ENCODE measurements at regions not wholly inside any gene's neighbourhood (a gene's known extent, or its start where the extent isn't known, plus 50 kb on each side); places are given as distances from the start of the nearest gene placed in this dataset.

DNA sequence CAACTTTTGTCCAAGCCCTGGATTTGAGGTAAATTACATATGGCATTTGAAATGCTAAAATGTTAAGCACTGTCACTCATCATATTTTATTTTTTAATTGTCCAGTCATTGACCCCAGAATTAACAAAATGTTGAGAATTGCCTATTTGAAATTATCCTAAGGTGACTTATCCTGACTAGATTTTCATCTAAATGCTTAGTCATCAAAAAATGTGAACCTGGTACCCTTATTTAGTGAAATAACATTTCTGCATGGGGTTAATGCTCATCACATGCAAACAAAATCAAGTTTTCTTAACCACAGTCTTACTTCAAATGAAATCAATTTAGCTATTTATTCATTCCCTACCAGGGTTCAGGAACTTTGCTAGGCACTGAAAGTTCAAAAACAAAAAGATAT lies 232.0 kb upstream of the DCN start:
- no peak for TF ChIP-seq CTCF (IDR thresholded peaks at IDR 0.05; ENCODE audit: low read depth, low read length)
- no peak for DNase-seq (ENCODE audit: extremely low read depth, low read depth)

DNA sequence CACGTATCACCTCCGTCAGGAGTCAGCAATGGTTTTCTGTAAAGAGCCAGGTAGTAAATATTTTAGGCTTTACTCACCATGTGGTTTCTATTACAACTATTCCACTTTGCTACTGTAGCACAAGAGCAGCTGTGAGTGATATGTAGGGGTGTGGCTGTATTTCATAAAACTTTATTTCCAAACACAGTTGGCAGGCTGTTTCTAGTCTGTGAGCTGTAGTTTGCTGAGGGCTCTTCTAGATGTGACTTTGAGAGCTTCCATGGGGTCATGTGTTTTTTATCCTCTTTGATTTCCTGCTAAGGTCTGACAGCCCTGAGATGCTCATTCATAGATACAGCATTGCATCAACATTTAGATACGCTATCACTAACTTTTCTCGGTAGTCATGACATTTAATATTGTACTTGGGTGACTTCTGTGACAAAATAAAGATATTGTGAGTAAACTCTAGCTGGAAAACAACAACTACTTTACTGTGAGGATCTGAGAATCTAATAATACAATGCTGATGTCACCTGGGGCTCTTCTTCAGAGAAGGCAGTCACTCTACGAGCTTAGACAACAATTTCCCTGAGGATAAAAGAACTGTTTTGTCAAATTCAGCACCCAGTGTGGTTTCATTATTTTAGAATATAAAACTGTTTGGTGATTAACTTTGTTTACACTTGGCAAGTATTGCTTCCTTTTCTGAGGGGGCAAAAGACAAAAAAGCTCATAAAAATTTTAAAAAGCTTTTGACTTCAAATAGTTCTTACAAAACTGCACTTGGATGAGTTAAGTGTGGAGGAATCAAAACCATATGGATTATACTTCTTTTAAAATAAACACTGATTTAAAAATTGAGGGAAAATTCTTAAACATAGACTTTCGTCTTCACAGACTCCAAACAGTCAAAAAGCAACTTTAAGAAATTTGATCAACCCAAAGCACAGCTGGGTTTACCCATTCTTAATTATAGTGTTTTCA lies 231.2 kb upstream of the DCN start:
- no peak for TF ChIP-seq CTCF (IDR thresholded peaks at IDR 0.05; ENCODE audit: low read depth, low read length)
- DNase-seq (ENCODE audit: extremely low read depth, low read depth), result no peak

DNA sequence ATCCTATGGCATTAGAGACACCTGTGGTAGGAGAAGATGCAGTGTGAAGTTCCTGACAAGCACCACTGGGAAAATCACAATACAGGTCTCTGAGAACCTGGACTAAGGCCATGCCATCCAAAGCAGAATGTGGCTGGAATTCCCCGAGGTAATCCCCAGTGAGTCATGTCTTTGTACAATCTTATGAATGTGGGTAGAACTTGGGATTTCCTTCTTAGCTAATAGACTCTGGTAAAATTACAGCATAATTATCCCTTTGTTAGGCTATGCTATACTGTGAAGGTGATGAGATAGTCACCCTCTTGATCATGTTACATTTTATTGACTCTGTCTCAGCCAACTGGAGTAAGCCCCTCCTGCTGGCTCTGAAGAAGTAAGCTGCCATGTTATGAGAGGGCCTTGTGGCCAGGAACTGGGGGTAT lies 224.3 kb upstream of the DCN start:
- no peak for DNase-seq (ENCODE audit: extremely low read depth, low read depth)
- TF ChIP-seq CTCF (IDR thresholded peaks at IDR 0.05; ENCODE audit: low read depth, low read length), result no peak

- TF ChIP-seq CTCF (IDR thresholded peaks at IDR 0.05; ENCODE audit: low read depth, low read length), result no peak
- DNase-seq (ENCODE audit: extremely low read depth, low read depth), result no peak
These were observed 221.8 kb upstream of the DCN start for GRCh38 chr12:91404441-91404840.

- no peak for TF ChIP-seq CTCF (IDR thresholded peaks at IDR 0.05; ENCODE audit: low read depth, low read length)
- no peak for DNase-seq (ENCODE audit: extremely low read depth, low read depth)
These were observed 218.6 kb upstream of the DCN start for GRCh38 chr12:91401190-91401589.

DNA sequence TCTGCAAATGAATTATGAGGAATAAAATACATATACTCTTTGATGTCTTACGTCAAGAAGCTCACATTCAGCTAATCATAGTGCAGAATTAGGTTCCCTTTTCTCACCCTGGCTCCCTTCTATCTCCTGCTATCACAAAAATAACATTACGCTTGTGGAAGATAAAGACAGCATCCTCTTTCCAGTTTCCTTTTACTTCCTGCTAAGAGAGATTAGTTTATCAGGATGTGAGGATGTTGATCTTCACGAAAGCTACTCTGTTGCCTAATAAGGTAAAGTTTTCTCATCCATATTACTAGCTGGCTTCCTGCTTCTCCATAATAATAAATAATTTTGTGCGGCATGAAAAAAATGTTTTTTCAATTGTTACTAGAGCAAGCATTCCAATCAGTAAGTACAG lies 217.7 kb upstream of the DCN start:
- TF ChIP-seq CTCF (IDR thresholded peaks at IDR 0.05; ENCODE audit: low read depth, low read length), result no peak
- DNase-seq (ENCODE audit: extremely low read depth, low read depth), result no peak

DNA sequence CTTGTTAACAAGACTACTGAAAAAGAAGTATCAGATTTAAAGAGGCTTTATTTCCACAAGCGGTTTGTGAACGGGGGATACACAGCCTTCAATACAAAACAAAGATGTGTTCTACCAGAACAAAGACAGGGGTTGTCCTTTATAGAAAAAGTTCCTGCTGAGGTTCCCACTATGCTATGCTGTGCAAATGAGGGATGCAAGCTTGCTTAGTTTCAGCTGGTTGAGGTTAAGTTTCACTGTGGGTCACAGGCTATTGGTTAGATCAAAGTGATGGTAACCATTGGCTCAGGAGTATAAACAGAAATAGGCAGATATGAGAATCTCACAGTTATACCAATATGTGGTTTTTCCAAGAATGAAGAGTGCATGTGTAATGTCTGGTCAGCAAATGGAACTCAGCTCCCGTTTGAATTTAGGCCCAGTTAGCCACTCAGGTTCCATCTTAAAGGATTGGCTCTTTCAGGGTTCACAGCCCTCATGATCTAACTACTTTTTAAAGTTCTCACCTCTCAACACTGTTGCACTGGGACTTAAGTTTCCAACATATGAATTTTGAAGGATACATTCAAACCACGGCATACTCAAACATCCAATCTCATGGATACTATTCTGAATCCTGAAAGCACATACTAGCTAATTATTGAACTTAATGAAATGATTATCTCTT lies 215.4 kb upstream of the DCN start:
- TF ChIP-seq CTCF (IDR thresholded peaks at IDR 0.05; ENCODE audit: low read depth, low read length), result no peak
- no peak for DNase-seq (ENCODE audit: extremely low read depth, low read depth)
